ENCODE measurements at regions not wholly inside any gene's neighbourhood (a gene's known extent, or its start where the extent isn't known, plus 50 kb on each side); places are given as distances from the start of the nearest gene placed in this dataset.

DNA sequence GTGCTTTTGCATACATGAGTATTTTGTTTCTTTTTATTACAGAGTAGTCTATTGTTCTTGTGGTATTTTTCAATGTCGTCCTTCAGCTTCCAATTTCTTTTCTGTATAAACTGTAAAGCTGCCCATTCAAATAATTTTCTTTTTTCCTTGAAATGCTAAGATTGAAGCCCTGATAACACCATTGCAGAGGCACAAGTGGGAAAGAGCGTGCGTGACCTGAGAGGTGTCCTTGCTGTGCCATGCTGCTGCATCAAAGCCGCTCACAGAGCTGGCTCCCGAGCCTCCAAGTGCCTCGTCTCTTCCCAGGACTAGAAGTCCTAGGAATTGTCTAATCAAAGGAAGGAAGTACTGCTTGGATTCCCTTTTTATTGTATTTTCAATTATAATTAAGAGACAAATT is 101.9 kb upstream of the PFN2 start:
- TF ChIP-seq, protein P1, sequence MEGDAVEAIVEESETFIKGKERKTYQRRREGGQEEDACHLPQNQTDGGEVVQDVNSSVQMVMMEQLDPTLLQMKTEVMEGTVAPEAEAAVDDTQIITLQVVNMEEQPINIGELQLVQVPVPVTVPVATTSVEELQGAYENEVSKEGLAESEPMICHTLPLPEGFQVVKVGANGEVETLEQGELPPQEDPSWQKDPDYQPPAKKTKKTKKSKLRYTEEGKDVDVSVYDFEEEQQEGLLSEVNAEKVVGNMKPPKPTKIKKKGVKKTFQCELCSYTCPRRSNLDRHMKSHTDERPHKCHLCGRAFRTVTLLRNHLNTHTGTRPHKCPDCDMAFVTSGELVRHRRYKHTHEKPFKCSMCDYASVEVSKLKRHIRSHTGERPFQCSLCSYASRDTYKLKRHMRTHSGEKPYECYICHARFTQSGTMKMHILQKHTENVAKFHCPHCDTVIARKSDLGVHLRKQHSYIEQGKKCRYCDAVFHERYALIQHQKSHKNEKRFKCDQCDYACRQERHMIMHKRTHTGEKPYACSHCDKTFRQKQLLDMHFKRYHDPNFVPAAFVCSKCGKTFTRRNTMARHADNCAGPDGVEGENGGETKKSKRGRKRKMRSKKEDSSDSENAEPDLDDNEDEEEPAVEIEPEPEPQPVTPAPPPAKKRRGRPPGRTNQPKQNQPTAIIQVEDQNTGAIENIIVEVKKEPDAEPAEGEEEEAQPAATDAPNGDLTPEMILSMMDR (IDR thresholded peaks at IDR 0.05), result no peak
- TF ChIP-seq POLR2AphosphoS5 (IDR thresholded peaks at IDR 0.05; ENCODE audit: insufficient read depth in 1 of 2, low read depth in 1 of 2), result no peak
